ENCODE measurements at regions not wholly inside any gene's neighbourhood (a gene's known extent, or its start where the extent isn't known, plus 50 kb on each side); places are given as distances from the start of the nearest gene placed in this dataset.

DNA sequence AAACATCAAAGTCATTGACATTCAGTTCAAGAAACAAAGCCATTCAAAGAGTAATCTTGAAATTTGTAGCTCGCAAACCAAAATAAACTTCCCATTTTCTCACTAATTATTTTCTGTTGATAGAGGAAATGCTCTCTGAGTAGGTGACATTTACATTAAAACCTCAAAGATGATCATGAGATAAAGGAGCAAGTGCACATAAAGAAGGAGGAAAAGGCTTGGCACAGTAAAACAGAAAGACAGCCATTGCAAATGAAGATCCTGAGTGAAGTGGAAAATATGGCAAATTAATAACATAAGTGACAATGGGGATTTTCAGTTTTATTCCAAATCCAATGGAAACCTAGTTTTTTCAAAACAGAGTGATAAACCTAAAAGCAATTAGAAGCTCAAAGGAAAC is 2320.8 kb downstream of the ARAP2 start (continued):
- TF ChIP-seq, protein P1, sequence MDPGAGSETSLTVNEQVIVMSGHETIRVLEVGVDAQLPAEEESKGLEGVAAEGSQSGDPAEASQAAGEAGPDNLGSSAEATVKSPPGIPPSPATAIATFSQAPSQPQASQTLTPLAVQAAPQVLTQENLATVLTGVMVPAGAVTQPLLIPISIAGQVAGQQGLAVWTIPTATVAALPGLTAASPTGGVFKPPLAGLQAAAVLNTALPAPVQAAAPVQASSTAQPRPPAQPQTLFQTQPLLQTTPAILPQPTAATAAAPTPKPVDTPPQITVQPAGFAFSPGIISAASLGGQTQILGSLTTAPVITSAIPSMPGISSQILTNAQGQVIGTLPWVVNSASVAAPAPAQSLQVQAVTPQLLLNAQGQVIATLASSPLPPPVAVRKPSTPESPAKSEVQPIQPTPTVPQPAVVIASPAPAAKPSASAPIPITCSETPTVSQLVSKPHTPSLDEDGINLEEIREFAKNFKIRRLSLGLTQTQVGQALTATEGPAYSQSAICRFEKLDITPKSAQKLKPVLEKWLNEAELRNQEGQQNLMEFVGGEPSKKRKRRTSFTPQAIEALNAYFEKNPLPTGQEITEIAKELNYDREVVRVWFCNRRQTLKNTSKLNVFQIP (CRISPR knock-in tag; IDR thresholded peaks at IDR 0.05; ENCODE audit: borderline replicate concordance, low read depth), result no peak
- TF ChIP-seq ARNTL (CRISPR knock-in tag; IDR thresholded peaks at IDR 0.05; ENCODE audit: borderline replicate concordance, low read depth) (no peak), ISL1 (CRISPR knock-in tag; IDR thresholded peaks at IDR 0.05) (no peak)

DNA sequence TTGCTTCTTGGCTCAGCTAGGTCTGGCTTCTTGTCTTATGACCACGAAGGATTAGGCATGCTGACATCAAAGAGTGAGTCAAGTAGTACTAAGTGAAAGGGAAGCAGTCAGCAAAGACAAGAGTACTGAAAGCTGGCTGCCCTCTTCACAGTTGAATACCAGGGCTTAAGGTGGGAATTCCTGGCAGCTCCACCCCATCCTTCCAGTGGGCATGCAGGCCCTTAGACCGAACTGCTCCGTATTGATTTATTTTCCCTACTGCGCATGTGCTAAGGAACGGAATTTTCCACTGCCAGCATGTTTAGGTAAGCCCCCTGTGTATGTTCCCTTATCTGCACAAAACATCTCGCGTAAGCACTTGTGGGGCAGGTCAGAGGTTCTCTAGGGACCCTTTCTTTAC is 2320.1 kb downstream of the ARAP2 start:
- no peak for ATAC-seq
- TF ChIP-seq, protein P1 (CRISPR knock-in tag; IDR thresholded peaks at IDR 0.05; ENCODE audit: borderline replicate concordance, low read depth), result no peak
- TF ChIP-seq, protein P2, sequence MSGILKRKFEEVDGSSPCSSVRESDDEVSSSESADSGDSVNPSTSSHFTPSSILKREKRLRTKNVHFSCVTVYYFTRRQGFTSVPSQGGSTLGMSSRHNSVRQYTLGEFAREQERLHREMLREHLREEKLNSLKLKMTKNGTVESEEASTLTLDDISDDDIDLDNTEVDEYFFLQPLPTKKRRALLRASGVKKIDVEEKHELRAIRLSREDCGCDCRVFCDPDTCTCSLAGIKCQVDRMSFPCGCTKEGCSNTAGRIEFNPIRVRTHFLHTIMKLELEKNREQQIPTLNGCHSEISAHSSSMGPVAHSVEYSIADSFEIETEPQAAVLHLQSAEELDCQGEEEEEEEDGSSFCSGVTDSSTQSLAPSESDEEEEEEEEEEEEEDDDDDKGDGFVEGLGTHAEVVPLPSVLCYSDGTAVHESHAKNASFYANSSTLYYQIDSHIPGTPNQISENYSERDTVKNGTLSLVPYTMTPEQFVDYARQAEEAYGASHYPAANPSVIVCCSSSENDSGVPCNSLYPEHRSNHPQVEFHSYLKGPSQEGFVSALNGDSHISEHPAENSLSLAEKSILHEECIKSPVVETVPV (CRISPR knock-in tag; IDR thresholded peaks at IDR 0.05), result no peak
- TF ChIP-seq ARNTL (CRISPR knock-in tag; IDR thresholded peaks at IDR 0.05; ENCODE audit: borderline replicate concordance, low read depth) (no peak), ZNF8 (CRISPR knock-in tag; IDR thresholded peaks at IDR 0.05) (no peak)

DNA sequence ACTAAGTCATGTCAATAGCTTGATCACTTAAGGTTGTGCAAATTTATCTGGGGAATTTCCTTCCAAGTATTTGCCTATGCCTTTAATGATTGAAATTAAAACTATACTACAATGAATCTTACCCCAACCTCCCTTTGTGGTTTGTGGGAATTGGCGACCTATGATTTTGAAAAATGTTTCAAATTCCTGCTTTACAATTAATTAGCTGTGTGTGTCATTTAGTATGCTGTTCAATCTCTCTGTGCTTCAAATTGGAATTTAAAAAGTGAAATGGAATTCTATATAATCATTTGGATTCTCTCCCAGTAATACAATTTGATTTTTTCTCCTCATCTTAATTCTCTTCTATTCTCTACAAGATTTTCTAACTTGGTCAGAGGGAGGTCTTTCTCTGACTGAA is 2319.5 kb downstream of the ARAP2 start:
- no peak for TF ChIP-seq PPARA (CRISPR knock-in tag; IDR thresholded peaks at IDR 0.05; ENCODE audit: borderline replicate concordance)
- no peak for TF ChIP-seq RARB (CRISPR knock-in tag; IDR thresholded peaks at IDR 0.05)
- TF ChIP-seq, protein P3, sequence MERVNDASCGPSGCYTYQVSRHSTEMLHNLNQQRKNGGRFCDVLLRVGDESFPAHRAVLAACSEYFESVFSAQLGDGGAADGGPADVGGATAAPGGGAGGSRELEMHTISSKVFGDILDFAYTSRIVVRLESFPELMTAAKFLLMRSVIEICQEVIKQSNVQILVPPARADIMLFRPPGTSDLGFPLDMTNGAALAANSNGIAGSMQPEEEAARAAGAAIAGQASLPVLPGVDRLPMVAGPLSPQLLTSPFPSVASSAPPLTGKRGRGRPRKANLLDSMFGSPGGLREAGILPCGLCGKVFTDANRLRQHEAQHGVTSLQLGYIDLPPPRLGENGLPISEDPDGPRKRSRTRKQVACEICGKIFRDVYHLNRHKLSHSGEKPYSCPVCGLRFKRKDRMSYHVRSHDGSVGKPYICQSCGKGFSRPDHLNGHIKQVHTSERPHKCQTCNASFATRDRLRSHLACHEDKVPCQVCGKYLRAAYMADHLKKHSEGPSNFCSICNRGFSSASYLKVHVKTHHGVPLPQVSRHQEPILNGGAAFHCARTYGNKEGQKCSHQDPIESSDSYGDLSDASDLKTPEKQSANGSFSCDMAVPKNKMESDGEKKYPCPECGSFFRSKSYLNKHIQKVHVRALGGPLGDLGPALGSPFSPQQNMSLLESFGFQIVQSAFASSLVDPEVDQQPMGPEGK (CRISPR knock-in tag; IDR thresholded peaks at IDR 0.05; ENCODE audit: borderline replicate concordance), result peak; percentile 57; the same call in 1 of the 2 replicates
- TF ChIP-seq, protein P4, sequence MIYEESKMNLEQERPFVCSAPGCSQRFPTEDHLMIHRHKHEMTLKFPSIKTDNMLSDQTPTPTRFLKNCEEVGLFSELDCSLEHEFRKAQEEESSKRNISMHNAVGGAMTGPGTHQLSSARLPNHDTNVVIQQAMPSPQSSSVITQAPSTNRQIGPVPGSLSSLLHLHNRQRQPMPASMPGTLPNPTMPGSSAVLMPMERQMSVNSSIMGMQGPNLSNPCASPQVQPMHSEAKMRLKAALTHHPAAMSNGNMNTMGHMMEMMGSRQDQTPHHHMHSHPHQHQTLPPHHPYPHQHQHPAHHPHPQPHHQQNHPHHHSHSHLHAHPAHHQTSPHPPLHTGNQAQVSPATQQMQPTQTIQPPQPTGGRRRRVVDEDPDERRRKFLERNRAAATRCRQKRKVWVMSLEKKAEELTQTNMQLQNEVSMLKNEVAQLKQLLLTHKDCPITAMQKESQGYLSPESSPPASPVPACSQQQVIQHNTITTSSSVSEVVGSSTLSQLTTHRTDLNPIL (CRISPR knock-in tag; IDR thresholded peaks at IDR 0.05; ENCODE audit: low read depth), result peak; percentile 62
- TF ChIP-seq ISL1 (CRISPR knock-in tag; IDR thresholded peaks at IDR 0.05), result peak; percentile 90
- no peak for TF ChIP-seq ZNF565 (CRISPR knock-in tag; conservative IDR thresholded peaks at IDR 0.05; ENCODE audit: low read depth)
- ATAC-seq, result no peak

DNA sequence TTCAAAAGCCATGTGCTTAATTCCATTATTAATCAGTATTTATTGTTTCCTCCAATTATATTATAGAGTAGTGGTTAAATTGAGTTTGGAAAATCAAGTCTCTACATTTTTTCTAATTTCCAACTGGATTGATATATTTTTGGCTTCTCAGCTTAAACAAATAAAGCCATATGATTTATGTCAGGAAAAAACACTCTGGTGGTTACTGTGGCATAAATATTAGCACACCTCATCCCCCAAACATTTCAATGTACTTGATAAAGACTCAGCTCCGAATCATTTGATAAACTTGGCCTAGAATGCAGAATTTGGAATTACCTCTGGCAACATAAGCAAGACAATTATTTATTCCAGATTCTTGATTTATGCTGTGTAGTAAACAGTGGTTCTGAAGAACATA is 2313.8 kb downstream of the ARAP2 start:
- no peak for ATAC-seq
- TF ChIP-seq ZNF70 (CRISPR knock-in tag; IDR thresholded peaks at IDR 0.05) (no peak), ISL1 (CRISPR knock-in tag; IDR thresholded peaks at IDR 0.05) (peak; percentile 99), OSR1 (CRISPR knock-in tag; IDR thresholded peaks at IDR 0.05) (no peak), TCF4 (CRISPR knock-in tag; IDR thresholded peaks at IDR 0.05; ENCODE audit: borderline replicate concordance) (0 out of 2 replicates have a peak, but pooled peaks have one; percentile 24), ESRRG (CRISPR knock-in tag; IDR thresholded peaks at IDR 0.05) (0 out of 2 replicates have a peak, but pooled peaks have one; percentile 62), ARNTL (CRISPR knock-in tag; IDR thresholded peaks at IDR 0.05; ENCODE audit: borderline replicate concordance, low read depth) (no peak), ZC3H10 (CRISPR knock-in tag; IDR thresholded peaks at IDR 0.05) (no peak), SNAI2 (CRISPR knock-in tag; IDR thresholded peaks at IDR 0.05) (no peak), PPARA (CRISPR knock-in tag; IDR thresholded peaks at IDR 0.05; ENCODE audit: borderline replicate concordance) (no peak)
- TF ChIP-seq, protein P5, sequence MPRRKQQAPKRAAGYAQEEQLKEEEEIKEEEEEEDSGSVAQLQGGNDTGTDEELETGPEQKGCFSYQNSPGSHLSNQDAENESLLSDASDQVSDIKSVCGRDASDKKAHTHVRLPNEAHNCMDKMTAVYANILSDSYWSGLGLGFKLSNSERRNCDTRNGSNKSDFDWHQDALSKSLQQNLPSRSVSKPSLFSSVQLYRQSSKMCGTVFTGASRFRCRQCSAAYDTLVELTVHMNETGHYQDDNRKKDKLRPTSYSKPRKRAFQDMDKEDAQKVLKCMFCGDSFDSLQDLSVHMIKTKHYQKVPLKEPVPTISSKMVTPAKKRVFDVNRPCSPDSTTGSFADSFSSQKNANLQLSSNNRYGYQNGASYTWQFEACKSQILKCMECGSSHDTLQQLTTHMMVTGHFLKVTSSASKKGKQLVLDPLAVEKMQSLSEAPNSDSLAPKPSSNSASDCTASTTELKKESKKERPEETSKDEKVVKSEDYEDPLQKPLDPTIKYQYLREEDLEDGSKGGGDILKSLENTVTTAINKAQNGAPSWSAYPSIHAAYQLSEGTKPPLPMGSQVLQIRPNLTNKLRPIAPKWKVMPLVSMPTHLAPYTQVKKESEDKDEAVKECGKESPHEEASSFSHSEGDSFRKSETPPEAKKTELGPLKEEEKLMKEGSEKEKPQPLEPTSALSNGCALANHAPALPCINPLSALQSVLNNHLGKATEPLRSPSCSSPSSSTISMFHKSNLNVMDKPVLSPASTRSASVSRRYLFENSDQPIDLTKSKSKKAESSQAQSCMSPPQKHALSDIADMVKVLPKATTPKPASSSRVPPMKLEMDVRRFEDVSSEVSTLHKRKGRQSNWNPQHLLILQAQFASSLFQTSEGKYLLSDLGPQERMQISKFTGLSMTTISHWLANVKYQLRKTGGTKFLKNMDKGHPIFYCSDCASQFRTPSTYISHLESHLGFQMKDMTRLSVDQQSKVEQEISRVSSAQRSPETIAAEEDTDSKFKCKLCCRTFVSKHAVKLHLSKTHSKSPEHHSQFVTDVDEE (CRISPR knock-in tag; IDR thresholded peaks at IDR 0.05), result no peak
- TF ChIP-seq, protein P3 (CRISPR knock-in tag; IDR thresholded peaks at IDR 0.05; ENCODE audit: borderline replicate concordance), result peak; percentile 62; the same call in 1 of the 2 replicates
- TF ChIP-seq, protein P1 (CRISPR knock-in tag; IDR thresholded peaks at IDR 0.05; ENCODE audit: borderline replicate concordance, low read depth), result peak; percentile 23; the same call in 1 of the 2 replicates
- TF ChIP-seq, protein P2 (CRISPR knock-in tag; IDR thresholded peaks at IDR 0.05), result no peak

Data from SK-N-SH treated with all-trans-retinoic acid at 6 μM for 48 hours (cell line).